ENCODE measurements at regions not wholly inside any gene's neighbourhood (a gene's known extent, or its start where the extent isn't known, plus 50 kb on each side); places are given as distances from the start of the nearest gene placed in this dataset.

GRCh38 chr3:76820481-76820880, 219.4 kb upstream of the ROBO2 start:
- H3F3A ChIP-seq (ENCODE audit: insufficient read depth, low read length), result no peaks in the 10 kb centered on the region
- H3K4me2 ChIP-seq (ENCODE audit: low read depth, low read length), result no peak overlapping the region
- H3K27ac ChIP-seq (ENCODE audit: low read length), result no peak overlapping the region
- no peaks in the 10 kb centered on the region for H4K20me1 ChIP-seq (ENCODE audit: insufficient read depth, low read length)
- no peaks in the 10 kb centered on the region for H3K36me3 ChIP-seq (replicated peaks; ENCODE audit: insufficient read depth, low read length)
- no peak overlapping the region for H2AFZ ChIP-seq (ENCODE audit: low read length)
- H3K9me2 ChIP-seq (replicated peaks; ENCODE audit: insufficient read depth, low read length), result no peaks in the 10 kb centered on the region
- TF ChIP-seq CTCF (IDR thresholded peaks at IDR 0.05; ENCODE audit: low read length), result no peak
- TF ChIP-seq EZH2 (optimal IDR thresholded peaks at IDR 0.05; ENCODE audit: low read depth, low read length), result no peak
- no peak for TF ChIP-seq EZH2phosphoT487 (IDR thresholded peaks at IDR 0.05; ENCODE audit: low read length)
- H3K4me1 ChIP-seq (ENCODE audit: low read length), result no peaks in the 10 kb centered on the region
- H3K9ac ChIP-seq (ENCODE audit: low read length), result no peak overlapping the region
- H3K4me3 ChIP-seq (ENCODE audit: low read length), result no peak overlapping the region
- no peak for DNase-seq
- no peaks in the 10 kb centered on the region for H3K79me2 ChIP-seq (ENCODE audit: low read length)
- no peaks in the 10 kb centered on the region for H3K27me3 ChIP-seq (replicated peaks; ENCODE audit: insufficient read depth, low read length)
- H3K9me3 ChIP-seq (replicated peaks; ENCODE audit: insufficient read depth, low read length), result no peaks in the 10 kb centered on the region

GRCh38 chr3:76824658-76825240, 215.2 kb upstream of the ROBO2 start:
- no peak for TF ChIP-seq EZH2phosphoT487 (IDR thresholded peaks at IDR 0.05; ENCODE audit: low read length)
- TF ChIP-seq EZH2 (optimal IDR thresholded peaks at IDR 0.05; ENCODE audit: low read depth, low read length), result no peak
- TF ChIP-seq CTCF (IDR thresholded peaks at IDR 0.05; ENCODE audit: low read length), result no peak
- H3F3A ChIP-seq (ENCODE audit: insufficient read depth, low read length), result no peaks in the 10 kb centered on the region
- H3K79me2 ChIP-seq (ENCODE audit: low read length), result no peaks in the 10 kb centered on the region
- no peak overlapping the region for H3K9ac ChIP-seq (ENCODE audit: low read length)
- no peaks in the 10 kb centered on the region for H3K9me2 ChIP-seq (replicated peaks; ENCODE audit: insufficient read depth, low read length)
- H3K4me3 ChIP-seq (ENCODE audit: low read length), result no peak overlapping the region
- no peak overlapping the region for H3K27ac ChIP-seq (ENCODE audit: low read length)
- H3K9me3 ChIP-seq (replicated peaks; ENCODE audit: insufficient read depth, low read length), result no peaks in the 10 kb centered on the region
- H4K20me1 ChIP-seq (ENCODE audit: insufficient read depth, low read length), result no peaks in the 10 kb centered on the region
- no peaks in the 10 kb centered on the region for H3K27me3 ChIP-seq (replicated peaks; ENCODE audit: insufficient read depth, low read length)
- H3K4me1 ChIP-seq (ENCODE audit: low read length), result no peaks in the 10 kb centered on the region
- H3K4me2 ChIP-seq (ENCODE audit: low read depth, low read length), result no peak overlapping the region
- no peak overlapping the region for H2AFZ ChIP-seq (ENCODE audit: low read length)
- no peaks in the 10 kb centered on the region for H3K36me3 ChIP-seq (replicated peaks; ENCODE audit: insufficient read depth, low read length)
- no peak for DNase-seq

DNA sequence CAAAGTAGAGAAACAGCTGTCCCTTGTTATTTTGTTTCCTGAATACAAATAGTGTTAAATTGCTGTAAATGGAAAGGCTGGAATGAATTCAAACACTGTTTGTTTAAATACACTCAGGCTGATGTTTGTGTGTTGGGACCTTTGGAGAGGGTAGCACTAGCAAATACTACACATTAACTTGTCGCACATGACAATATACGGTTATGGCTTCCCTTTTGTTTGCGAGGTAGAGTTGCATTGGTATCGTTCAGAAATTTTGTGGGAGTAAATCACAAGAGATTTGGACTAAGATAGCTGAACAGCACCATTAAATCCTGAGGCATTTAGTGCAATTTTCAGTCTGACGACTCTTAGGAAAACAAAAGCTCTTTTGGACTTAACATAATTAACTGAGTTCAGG, 213.0 kb upstream of the ROBO2 start:
- H2AFZ ChIP-seq (ENCODE audit: low read length), result no peak overlapping the region
- no peak for DNase-seq
- no peak overlapping the region for H3K9ac ChIP-seq (ENCODE audit: low read length)
- H3K79me2 ChIP-seq (ENCODE audit: low read length), result no peaks in the 10 kb centered on the region
- H3K27me3 ChIP-seq (replicated peaks; ENCODE audit: insufficient read depth, low read length), result no peaks in the 10 kb centered on the region
- H4K20me1 ChIP-seq (ENCODE audit: insufficient read depth, low read length), result no peaks in the 10 kb centered on the region
- TF ChIP-seq EZH2phosphoT487 (IDR thresholded peaks at IDR 0.05; ENCODE audit: low read length) (no peak), EZH2 (optimal IDR thresholded peaks at IDR 0.05; ENCODE audit: low read depth, low read length) (no peak), CTCF (IDR thresholded peaks at IDR 0.05; ENCODE audit: low read length) (no peak)
- no peaks in the 10 kb centered on the region for H3K9me2 ChIP-seq (replicated peaks; ENCODE audit: insufficient read depth, low read length)
- no peaks in the 10 kb centered on the region for H3K9me3 ChIP-seq (replicated peaks; ENCODE audit: insufficient read depth, low read length)
- H3K27ac ChIP-seq (ENCODE audit: low read length), result no peak overlapping the region
- no peaks in the 10 kb centered on the region for H3F3A ChIP-seq (ENCODE audit: insufficient read depth, low read length)
- H3K36me3 ChIP-seq (replicated peaks; ENCODE audit: insufficient read depth, low read length), result no peaks in the 10 kb centered on the region
- H3K4me2 ChIP-seq (ENCODE audit: low read depth, low read length), result no peak overlapping the region
- no peak overlapping the region for H3K4me3 ChIP-seq (ENCODE audit: low read length)
- H3K4me1 ChIP-seq (ENCODE audit: low read length), result no peaks in the 10 kb centered on the region
